ENCODE measurements at regions not wholly inside any gene's neighbourhood (a gene's known extent, or its start where the extent isn't known, plus 50 kb on each side); places are given as distances from the start of the nearest gene placed in this dataset.
A peak's percentile ranks its signal among the peaks of the same experiment; 100 is the strongest.

- Histone ChIP-seq H3K27me3 (no peaks in the 10 kb centered on the region), H3K27ac (no peak overlapping the region), H3K36me3 (no peaks in the 10 kb centered on the region), H3K4me1 (peaks cover 0 to 3% (median 0%) of the 10 kb centered on the region in 4 donors), H3K4me3 (no peak overlapping the region), H3K9me3 (no peaks in the 10 kb centered on the region)
- DNase-seq = no peak
- intact Hi-C loops (cut with DNase I; ENCODE audit: low total_unique reads) = no loop called here
- TF ChIP-seq CTCF (IDR thresholded peaks at IDR 0.05) = no peak
Observed at GRCh38 chr1:229197265-229197585, 73.7 kb upstream of the RAB4A start.

GRCh38 chr1:229199261-229200243 lies 71.4 kb upstream of the RAB4A start:
- H3K36me3 ChIP-seq = no peaks in the 10 kb centered on the region
- intact Hi-C loops (cut with DNase I; ENCODE audit: low total_unique reads) = no loop called here
- DNase-seq = no peak
- no peaks in the 10 kb centered on the region for H3K9me3 ChIP-seq
- no peak for TF ChIP-seq CTCF (IDR thresholded peaks at IDR 0.05)
- peaks cover 0 to 7% (median 5%) of the 10 kb centered on the region in 4 donors for H3K4me1 ChIP-seq
- H3K4me3 ChIP-seq = no peak overlapping the region
- H3K27me3 ChIP-seq = no peaks in the 10 kb centered on the region
- H3K27ac ChIP-seq = no peak overlapping the region

GRCh38 chr1:229203030-229203751 lies 67.7 kb upstream of the RAB4A start:
- no peak for DNase-seq
- Histone ChIP-seq H3K27me3 (no peaks in the 10 kb centered on the region), H3K4me3 (no peak overlapping the region), H3K9me3 (no peaks in the 10 kb centered on the region), H3K4me1 (peaks cover 0 to 22% (median 18%) of the 10 kb centered on the region in 4 donors), H3K36me3 (no peaks in the 10 kb centered on the region), H3K27ac (no peak overlapping the region)
- intact Hi-C loops (cut with DNase I; ENCODE audit: low total_unique reads) = no loop called here
- TF ChIP-seq CTCF (IDR thresholded peaks at IDR 0.05) = no peak

- TF ChIP-seq CTCF (IDR thresholded peaks at IDR 0.05) = no peak
- H3K27me3 ChIP-seq = no peaks in the 10 kb centered on the region
Observed at GRCh38 chr1:229203991-229204632, 66.8 kb upstream of the RAB4A start.

GRCh38 chr1:229204921-229205777 lies 65.8 kb upstream of the RAB4A start:
- Histone ChIP-seq H3K4me1 (peaks cover 0 to 21% (median 17%) of the 10 kb centered on the region in 4 donors), H3K36me3 (no peaks in the 10 kb centered on the region), H3K9me3 (no peaks in the 10 kb centered on the region), H3K27ac (peak overlapping the region; percentile 59 to 66), H3K27me3 (no peaks in the 10 kb centered on the region), H3K4me3 (no peak overlapping the region)
- DNase-seq = no peak
- intact Hi-C loops (cut with DNase I; ENCODE audit: low total_unique reads) = no loop called here
- no peak for TF ChIP-seq CTCF (IDR thresholded peaks at IDR 0.05)

More at GRCh38 chr1:229203991-229204632, 66.8 kb upstream of the RAB4A start:
- DNase-seq = no peak
- intact Hi-C loops (cut with DNase I; ENCODE audit: low total_unique reads) = no loop called here
- Histone ChIP-seq H3K4me1 (peaks cover 0 to 21% (median 18%) of the 10 kb centered on the region in 4 donors), H3K9me3 (no peaks in the 10 kb centered on the region), H3K4me3 (no peak overlapping the region), H3K36me3 (no peaks in the 10 kb centered on the region), H3K27ac (peak overlapping the region; percentile 59 to 66)

Data from tibial artery (tissue), 4 donors.